H1 (cell line): ENCODE measurements at regions not wholly inside any gene's neighbourhood (a gene's known extent, or its start where the extent isn't known, plus 50 kb on each side); places are given as distances from the start of the nearest gene placed in this dataset.
A peak's percentile ranks its signal among the peaks of the same experiment; 100 is the strongest.

ENCODE experiments used
- CTCF ChIA-PET: fragments of 300-600 bp; sonication (Branson Sonifier 250); formaldehyde crosslinking; loops from one replicate; lab custom pipeline; 2021; ENCODE audit not compliant: partially characterized antibody; lab: Charles Lee
- POLR2A ChIA-PET: fragments of 300-600 bp; sonication (Branson Sonifier 250); formaldehyde crosslinking; loops from one replicate; lab custom pipeline; 2021; ENCODE audit warnings: inconsistent platforms; ENCODE audit not compliant: partially characterized antibody; lab: Charles Lee
- DNase-seq, 2 experiments: peaks; one replicate each; pipeline versions ENCODE4 v3.0.0 to v3.0.0-alpha.2; 2010 to 2022; ENCODE audit warnings: low spot score in 2 of 2, low read depth in 1 of 2, mixed read lengths in 1 of 2
- FAIRE-seq: peaks from 2 replicates; lab custom pipeline; 2011; peaks lifted over from hg19 to GRCh38; lab: Jason Lieb, UNC
- H2AFZ ChIP-seq: 2 replicates; pipeline ENCODE4 v1.8.1; 2012; ENCODE audit warnings: low read length, inconsistent platforms
- H2AK5ac ChIP-seq: 2 replicates; pipeline ENCODE4 v1.6.1; 2013; ENCODE audit warnings: low read depth, low read length
- H2BK120ac ChIP-seq: replicated peaks from 2 replicates; pipeline ENCODE3; 2013; ENCODE audit warnings: low read depth, low read length, inconsistent platforms
- H2BK12ac ChIP-seq: 2 replicates; pipeline ENCODE4 v1.6.1; 2013; ENCODE audit warnings: low read depth, low read length
- H2BK15ac ChIP-seq: 2 replicates; pipeline ENCODE4 v1.6.1; 2013; ENCODE audit warnings: low read length
- H2BK20ac ChIP-seq: 2 replicates; pipeline ENCODE4 v1.6.1; 2013; ENCODE audit warnings: low read length
- H2BK5ac ChIP-seq: 2 replicates; pipeline ENCODE4 v1.6.1; 2013; ENCODE audit warnings: low read depth, low read length
- H3K14ac ChIP-seq: 2 replicates; pipeline ENCODE4 v1.6.1; 2013; ENCODE audit warnings: inconsistent platforms; ENCODE audit not compliant: insufficient read length
- H3K18ac ChIP-seq: 2 replicates; pipeline ENCODE4 v1.6.1; 2013; ENCODE audit warnings: low read length; ENCODE audit errors: extremely low read depth
- H3K23ac ChIP-seq: 2 replicates; pipeline ENCODE4 v1.6.1; 2013; ENCODE audit warnings: inconsistent platforms; ENCODE audit not compliant: insufficient read length
- H3K23me2 ChIP-seq: 2 replicates; pipeline ENCODE4 v1.6.1; 2013; ENCODE audit warnings: low read depth, low read length
- H3K27ac ChIP-seq: 2 replicates; pipeline ENCODE4 v1.6.1; 2011; ENCODE audit warnings: low read depth, low read length, inconsistent platforms
- H3K27me3 ChIP-seq, 4 experiments: replicated peaks in 1 of 4; 1 replicate in 1 of 4; 2 replicates in 3 of 4; pipeline versions ENCODE4 v1.6.1 to v1.8.1; 2011 to 2013; ENCODE audit warnings: low read length in 3 of 4, mild to moderate bottlenecking in 3 of 4, inconsistent platforms in 2 of 4, mixed read lengths in 2 of 4, moderate library complexity in 1 of 4; ENCODE audit not compliant: control insufficient read depth in 3 of 4, insufficient read depth in 3 of 4; ENCODE audit errors: extremely low read depth in 1 of 4
- H3K36me3 ChIP-seq, 4 experiments: 2 replicates each; pipeline versions ENCODE4 v1.6.1 to v1.8.1; 2011 to 2013; ENCODE audit warnings: mild to moderate bottlenecking in 4 of 4, low read length in 3 of 4, moderate library complexity in 2 of 4, control low read depth in 1 of 4, inconsistent platforms in 1 of 4; ENCODE audit not compliant: insufficient read depth in 4 of 4, control insufficient read depth in 2 of 4
- H3K4ac ChIP-seq: replicated peaks from 2 replicates; pipeline ENCODE3; 2013; ENCODE audit warnings: low read length, low read depth, mixed read lengths, inconsistent platforms; ENCODE audit not compliant: insufficient read length
- H3K4me1 ChIP-seq, 4 experiments: replicated peaks in 1 of 4; 1 replicate in 1 of 4; 2 replicates in 3 of 4; pipeline versions ENCODE4 v1.6.1 to v1.8.1; 2011 to 2013; ENCODE audit warnings: low read length in 3 of 4, inconsistent platforms in 2 of 4, mixed read lengths in 1 of 4; ENCODE audit not compliant: insufficient read depth in 4 of 4, control insufficient read depth in 3 of 4
- H3K4me2 ChIP-seq, 2 experiments: 2 replicates each; pipeline versions ENCODE4 v1.6.1 to v1.8.1; 2011 to 2013; ENCODE audit warnings: low read depth in 2 of 2, low read length in 2 of 2, control low read depth in 1 of 2, inconsistent platforms in 1 of 2, mild to moderate bottlenecking in 1 of 2; ENCODE audit not compliant: insufficient read depth in 1 of 2
- H3K4me3 ChIP-seq, 4 experiments: fragments of 200-600, 300-600 bp in 1 of 4; sonication (generic), shearing (Covaris generic), sonication (Bioruptor Twin) in 1 of 4; 2 replicates each; pipeline versions ENCODE4 v1.5.1 to v1.8.1; 2011 to 2016; ENCODE audit warnings: low read length in 4 of 4, low read depth in 3 of 4, control low read depth in 2 of 4, inconsistent platforms in 2 of 4, mild to moderate bottlenecking in 2 of 4, mixed read lengths in 1 of 4, moderate library complexity in 1 of 4; ENCODE audit not compliant: insufficient read depth in 2 of 4; ENCODE audit errors: extremely low read depth in 1 of 4
- H3K56ac ChIP-seq: replicated peaks from 2 replicates; pipeline ENCODE3; 2013; ENCODE audit warnings: low read depth, mild to moderate bottlenecking, mixed read lengths, low read length, inconsistent platforms; ENCODE audit not compliant: insufficient read length
- H3K79me1 ChIP-seq: 2 replicates; pipeline ENCODE4 v1.6.1; 2013; ENCODE audit warnings: low read depth, low read length, control low read depth
- H3K79me2 ChIP-seq, 2 experiments: 2 replicates each; pipeline versions ENCODE4 v1.6.1 to v1.8.1; 2012 to 2013; ENCODE audit warnings: low read length in 2 of 2, mild to moderate bottlenecking in 2 of 2, inconsistent platforms in 1 of 2; ENCODE audit not compliant: insufficient read depth in 2 of 2, control insufficient read depth in 1 of 2
- H3K9ac ChIP-seq, 4 experiments: replicated peaks in 1 of 4; 1 replicate in 1 of 4; 2 replicates in 3 of 4; pipeline versions ENCODE4 v1.6.1 to v1.8.1; 2011 to 2013; ENCODE audit warnings: low read depth in 3 of 4, low read length in 3 of 4, control low read depth in 2 of 4, mild to moderate bottlenecking in 2 of 4, moderate library complexity in 2 of 4, inconsistent platforms in 1 of 4; ENCODE audit errors: extremely low read depth in 1 of 4
- H3K9me3 ChIP-seq, 2 experiments: 2 replicates each; pipeline versions ENCODE4 v1.6.1 to v1.8.1; 2012 to 2013; ENCODE audit warnings: mild to moderate bottlenecking in 2 of 2, moderate library complexity in 2 of 2, control low read depth in 1 of 2, inconsistent platforms in 1 of 2, low read depth in 1 of 2, low read length in 1 of 2, mixed read lengths in 1 of 2; ENCODE audit not compliant: insufficient read depth in 2 of 2
- H4K20me1 ChIP-seq, 2 experiments: replicated peaks in 1 of 2; 2 replicates each; pipeline versions ENCODE3 to v1.8.1; 2011 to 2013; ENCODE audit warnings: inconsistent platforms in 2 of 2, low read length in 2 of 2, mild to moderate bottlenecking in 1 of 2; ENCODE audit not compliant: insufficient read depth in 2 of 2, control insufficient read depth in 1 of 2
- H4K5ac ChIP-seq: 2 replicates; pipeline ENCODE4 v1.6.1; 2013; ENCODE audit warnings: low read length, low read depth, mixed read lengths, inconsistent platforms; ENCODE audit not compliant: insufficient read length
- H4K8ac ChIP-seq: 2 replicates; pipeline ENCODE4 v1.8.0; 2013; ENCODE audit warnings: mild to moderate bottlenecking, moderate library complexity, low read length, inconsistent platforms; ENCODE audit not compliant: insufficient read depth; ENCODE audit errors: extremely low read depth
- H4K91ac ChIP-seq: replicated peaks from 2 replicates; pipeline ENCODE3; 2013; ENCODE audit warnings: low read length, mixed read lengths, inconsistent platforms; ENCODE audit not compliant: insufficient read length
- ATF2 ChIP-seq: IDR thresholded peaks from 2 replicates; pipeline ENCODE4 v1.6.1; 2012; ENCODE audit warnings: low read length, inconsistent platforms
- CEBPB ChIP-seq: IDR thresholded peaks from 2 replicates; pipeline ENCODE4 v1.6.1; 2012; ENCODE audit warnings: low read depth, low read length
- WGBS, 2 experiments: shearing (Covaris generic) in 1 of 2; methylation state at CpG; one replicate each; pipeline versions ENCODE4 v1.1.6 to v1.1.7; 2013 to 2015; ENCODE audit warnings: low lambda C conversion rate in 2 of 2, mixed read lengths in 2 of 2, inconsistent platforms in 1 of 2, low coverage in 1 of 2, missing lambda C conversion rate in 1 of 2; ENCODE audit not compliant: insufficient replicate concordance in 2 of 2, insufficient coverage in 1 of 2, insufficient read length in 1 of 2; ENCODE audit errors: extremely low coverage in 1 of 2, missing lambda C conversion rate in 1 of 2; 5-methylcytosine and 5-hydroxymethylcytosine counted together

GRCh38 chr1:199512037-199512710, 515.3 kb upstream of the NR5A2 start:
- Histone ChIP-seq H4K20me1 (no peaks in the 10 kb centered on the region), H3K79me1 (no peaks in the 10 kb centered on the region), H3K79me2 (no peaks in the 10 kb centered on the region), H3K4me2 (no peak overlapping the region), H3K4ac (no peak overlapping the region), H3K23ac (no peak overlapping the region), H3K4me3 (no peak overlapping the region), H2AK5ac (no peak overlapping the region), H2BK5ac (no peak overlapping the region), H3K27ac (no peak overlapping the region), H2BK12ac (no peak overlapping the region), H3K14ac (no peak overlapping the region), H3K9ac (no peak overlapping the region), H2AFZ (no peak overlapping the region), H3K4me1 (peaks cover 0 to 6% (median 2%) of the 10 kb centered on the region in 4 experiments; a peak in 2 of 7 replicates), H3K9me3 (no peaks in the 10 kb centered on the region), H4K91ac (no peak overlapping the region), H2BK15ac (no peak overlapping the region), H3K23me2 (no peaks in the 10 kb centered on the region), H2BK120ac (no peak overlapping the region), H2BK20ac (no peak overlapping the region), H3K56ac (no peak overlapping the region), H3K36me3 (no peaks in the 10 kb centered on the region), H4K5ac (no peak overlapping the region), H4K8ac (no peak overlapping the region), H3K27me3 (no peaks in the 10 kb centered on the region), H3K18ac (no peak overlapping the region)
- ChIA-PET POLR2A (no interaction called here), CTCF (interaction anchor here (0.5 to 1.5 kb wide), 3 partner anchors 8 to 398 kb away, joined by 3 to 5 read pairs (median 3); no protein-coding TSS in a partner anchor)
- DNase-seq (peak in 1 of 2 experiments; percentile 51), FAIRE-seq (no peak)
- WGBS, 2 experiments = 64% methylated on average over 6 of the region's 6 CpGs; no CpG with 5 or more reads in 1 of the 2 experiments
- TF ChIP-seq ATF2 (no peak), CEBPB (peak; percentile 58; the same call in 1 of the 2 replicates)
